ENCODE measurements at regions not wholly inside any gene's neighbourhood (a gene's known extent, or its start where the extent isn't known, plus 50 kb on each side); places are given as distances from the start of the nearest gene placed in this dataset.

- Histone ChIP-seq H3K18ac (ENCODE audit: low read length) (no peak overlapping the region), H2BK120ac (ENCODE audit: low read depth, low read length) (no peak overlapping the region), H3K4me2 (ENCODE audit: low read length) (no peak overlapping the region), H2BK5ac (ENCODE audit: low read length) (no peak overlapping the region), H3K27me3 (ENCODE audit: insufficient read depth, low read length, poor library complexity) (no peaks in the 10 kb centered on the region), H2BK15ac (replicated peaks; ENCODE audit: low read depth) (no peak overlapping the region), H4K5ac (ENCODE audit: low read length) (no peak overlapping the region), H3K9ac (ENCODE audit: low read length) (no peak overlapping the region), H3K4me1 (ENCODE audit: control insufficient read depth, low read depth, low read length) (no peaks in the 10 kb centered on the region), H2AK5ac (ENCODE audit: low read length) (no peak overlapping the region), H3K4me3 (ENCODE audit: low read length) (no peak overlapping the region), H3K79me1 (ENCODE audit: low read length) (no peaks in the 10 kb centered on the region), H3K23ac (ENCODE audit: low read length) (no peak overlapping the region), H3K79me2 (ENCODE audit: control insufficient read depth, insufficient read depth, low read length) (no peaks in the 10 kb centered on the region), H3K56ac (ENCODE audit: low read length) (no peak overlapping the region), H3K36me3 (ENCODE audit: control insufficient read depth, insufficient read depth, low read length) (no peaks in the 10 kb centered on the region), H3K27ac (ENCODE audit: low read depth, low read length) (no peak overlapping the region), H3K4ac (ENCODE audit: low read depth, low read length) (no peak overlapping the region), H4K8ac (ENCODE audit: low read depth, low read length) (no peak overlapping the region)
- DNase-seq, result no peak
- WGBS (ENCODE audit: extremely low coverage, insufficient coverage, low lambda C conversion rate), result no CpG with 5 or more reads among the region's 1 CpG
These were observed 375.2 kb downstream of the FSCB start for GRCh38 chr14:44131861-44132260.

GRCh38 chr14:44113769-44114730 is 393.0 kb downstream of the FSCB start:
- no peak for DNase-seq
- no peak overlapping the region for H2BK120ac ChIP-seq (ENCODE audit: low read depth, low read length)
- H3K4me2 ChIP-seq (ENCODE audit: low read length), result no peak overlapping the region
- H3K4me1 ChIP-seq (ENCODE audit: control insufficient read depth, low read depth, low read length), result no peaks in the 10 kb centered on the region
- H2AK5ac ChIP-seq (ENCODE audit: low read length), result no peak overlapping the region
- WGBS (ENCODE audit: extremely low coverage, insufficient coverage, low lambda C conversion rate), result no CpG with 5 or more reads among the region's 7 CpGs
- no peaks in the 10 kb centered on the region for H3K79me2 ChIP-seq (ENCODE audit: control insufficient read depth, insufficient read depth, low read length)
- H3K36me3 ChIP-seq (ENCODE audit: control insufficient read depth, insufficient read depth, low read length), result no peaks in the 10 kb centered on the region
- no peak overlapping the region for H4K8ac ChIP-seq (ENCODE audit: low read depth, low read length)
- H3K4me3 ChIP-seq (ENCODE audit: low read length), result no peak overlapping the region
- no peak overlapping the region for H3K23ac ChIP-seq (ENCODE audit: low read length)
- no peaks in the 10 kb centered on the region for H3K79me1 ChIP-seq (ENCODE audit: low read length)
- no peak overlapping the region for H3K18ac ChIP-seq (ENCODE audit: low read length)
- H3K27ac ChIP-seq (ENCODE audit: low read depth, low read length), result no peak overlapping the region
- H3K9ac ChIP-seq (ENCODE audit: low read length), result no peak overlapping the region
- no peak overlapping the region for H3K56ac ChIP-seq (ENCODE audit: low read length)
- no peak overlapping the region for H2BK5ac ChIP-seq (ENCODE audit: low read length)
- H4K5ac ChIP-seq (ENCODE audit: low read length), result no peak overlapping the region
- no peaks in the 10 kb centered on the region for H3K27me3 ChIP-seq (ENCODE audit: insufficient read depth, low read length, poor library complexity)
- H3K4ac ChIP-seq (ENCODE audit: low read depth, low read length), result no peak overlapping the region
- no peak overlapping the region for H2BK15ac ChIP-seq (replicated peaks; ENCODE audit: low read depth)

GRCh38 chr14:44112774-44113460 is 394.2 kb downstream of the FSCB start:
- DNase-seq, result no peak
- no peak overlapping the region for H3K4ac ChIP-seq (ENCODE audit: low read depth, low read length)
- H4K5ac ChIP-seq (ENCODE audit: low read length), result no peak overlapping the region
- H3K4me2 ChIP-seq (ENCODE audit: low read length), result no peak overlapping the region
- H2AK5ac ChIP-seq (ENCODE audit: low read length), result no peak overlapping the region
- no peak overlapping the region for H3K4me3 ChIP-seq (ENCODE audit: low read length)
- no peak overlapping the region for H3K18ac ChIP-seq (ENCODE audit: low read length)
- H2BK5ac ChIP-seq (ENCODE audit: low read length), result no peak overlapping the region
- no peak overlapping the region for H3K23ac ChIP-seq (ENCODE audit: low read length)
- no peak overlapping the region for H2BK120ac ChIP-seq (ENCODE audit: low read depth, low read length)
- no peaks in the 10 kb centered on the region for H3K79me2 ChIP-seq (ENCODE audit: control insufficient read depth, insufficient read depth, low read length)
- no peaks in the 10 kb centered on the region for H3K36me3 ChIP-seq (ENCODE audit: control insufficient read depth, insufficient read depth, low read length)
- H2BK15ac ChIP-seq (replicated peaks; ENCODE audit: low read depth), result no peak overlapping the region
- no peak overlapping the region for H4K8ac ChIP-seq (ENCODE audit: low read depth, low read length)
- no peaks in the 10 kb centered on the region for H3K27me3 ChIP-seq (ENCODE audit: insufficient read depth, low read length, poor library complexity)
- H3K27ac ChIP-seq (ENCODE audit: low read depth, low read length), result no peak overlapping the region
- H3K4me1 ChIP-seq (ENCODE audit: control insufficient read depth, low read depth, low read length), result no peaks in the 10 kb centered on the region
- no peaks in the 10 kb centered on the region for H3K79me1 ChIP-seq (ENCODE audit: low read length)
- no peak overlapping the region for H3K56ac ChIP-seq (ENCODE audit: low read length)
- no peak overlapping the region for H3K9ac ChIP-seq (ENCODE audit: low read length)

- no peaks in the 10 kb centered on the region for H3K27me3 ChIP-seq (ENCODE audit: insufficient read depth, low read length, poor library complexity)
- no peak for DNase-seq
- no peak overlapping the region for H3K23ac ChIP-seq (ENCODE audit: low read length)
- no peak overlapping the region for H2BK5ac ChIP-seq (ENCODE audit: low read length)
- H3K79me2 ChIP-seq (ENCODE audit: control insufficient read depth, insufficient read depth, low read length), result no peaks in the 10 kb centered on the region
- no peaks in the 10 kb centered on the region for H3K79me1 ChIP-seq (ENCODE audit: low read length)
- H3K4me3 ChIP-seq (ENCODE audit: low read length), result no peak overlapping the region
- no peak overlapping the region for H3K4me2 ChIP-seq (ENCODE audit: low read length)
- no peak overlapping the region for H3K9ac ChIP-seq (ENCODE audit: low read length)
- H4K8ac ChIP-seq (ENCODE audit: low read depth, low read length), result no peak overlapping the region
- H3K56ac ChIP-seq (ENCODE audit: low read length), result no peak overlapping the region
- no peak overlapping the region for H3K18ac ChIP-seq (ENCODE audit: low read length)
- no peaks in the 10 kb centered on the region for H3K36me3 ChIP-seq (ENCODE audit: control insufficient read depth, insufficient read depth, low read length)
- no peak overlapping the region for H3K27ac ChIP-seq (ENCODE audit: low read depth, low read length)
- H2BK15ac ChIP-seq (replicated peaks; ENCODE audit: low read depth), result no peak overlapping the region
- no CpG with 5 or more reads among the region's 1 CpG for WGBS (ENCODE audit: extremely low coverage, insufficient coverage, low lambda C conversion rate)
- no peaks in the 10 kb centered on the region for H3K4me1 ChIP-seq (ENCODE audit: control insufficient read depth, low read depth, low read length)
- no peak overlapping the region for H4K5ac ChIP-seq (ENCODE audit: low read length)
- H2BK120ac ChIP-seq (ENCODE audit: low read depth, low read length), result no peak overlapping the region
- no peak overlapping the region for H3K4ac ChIP-seq (ENCODE audit: low read depth, low read length)
- no peak overlapping the region for H2AK5ac ChIP-seq (ENCODE audit: low read length)
These were observed 398.0 kb downstream of the FSCB start for GRCh38 chr14:44109036-44109435.

- no peak overlapping the region for H4K5ac ChIP-seq (ENCODE audit: low read length)
- H3K56ac ChIP-seq (ENCODE audit: low read length), result no peak overlapping the region
- no peak overlapping the region for H3K27ac ChIP-seq (ENCODE audit: low read depth, low read length)
- no peak overlapping the region for H2BK15ac ChIP-seq (replicated peaks; ENCODE audit: low read depth)
- no peak overlapping the region for H3K4me3 ChIP-seq (ENCODE audit: low read length)
- no peak overlapping the region for H4K8ac ChIP-seq (ENCODE audit: low read depth, low read length)
- H2BK5ac ChIP-seq (ENCODE audit: low read length), result no peak overlapping the region
- H2BK120ac ChIP-seq (ENCODE audit: low read depth, low read length), result no peak overlapping the region
- no peak overlapping the region for H3K4me2 ChIP-seq (ENCODE audit: low read length)
- no peaks in the 10 kb centered on the region for H3K27me3 ChIP-seq (ENCODE audit: insufficient read depth, low read length, poor library complexity)
- H3K4me1 ChIP-seq (ENCODE audit: control insufficient read depth, low read depth, low read length), result no peaks in the 10 kb centered on the region
- no peak overlapping the region for H3K18ac ChIP-seq (ENCODE audit: low read length)
- no peak overlapping the region for H2AK5ac ChIP-seq (ENCODE audit: low read length)
- WGBS (ENCODE audit: extremely low coverage, insufficient coverage, low lambda C conversion rate), result no CpG with 5 or more reads among the region's 1 CpG
- no peaks in the 10 kb centered on the region for H3K79me1 ChIP-seq (ENCODE audit: low read length)
- no peak overlapping the region for H3K9ac ChIP-seq (ENCODE audit: low read length)
- no peaks in the 10 kb centered on the region for H3K36me3 ChIP-seq (ENCODE audit: control insufficient read depth, insufficient read depth, low read length)
- no peaks in the 10 kb centered on the region for H3K79me2 ChIP-seq (ENCODE audit: control insufficient read depth, insufficient read depth, low read length)
- no peak overlapping the region for H3K23ac ChIP-seq (ENCODE audit: low read length)
- no peak for DNase-seq
- no peak overlapping the region for H3K4ac ChIP-seq (ENCODE audit: low read depth, low read length)
These were observed 398.5 kb downstream of the FSCB start for GRCh38 chr14:44108601-44109000.
